ENCODE measurements at regions not wholly inside any gene's neighbourhood (a gene's known extent, or its start where the extent isn't known, plus 50 kb on each side); places are given as distances from the start of the nearest gene placed in this dataset.

GRCh38 chr2:7673101-7673500, 755.9 kb downstream of the RNF144A start:
- TF ChIP-seq TAF1 (IDR thresholded peaks at IDR 0.05; ENCODE audit: low read depth, low read length) = no peak
- TF ChIP-seq POLR2AphosphoS5 (IDR thresholded peaks at IDR 0.05; ENCODE audit: low read depth, low read length) = no peak

All from GM12891 (cell line).